HEK293 (cell line): ENCODE measurements at regions not wholly inside any gene's neighbourhood (a gene's known extent, or its start where the extent isn't known, plus 50 kb on each side); places are given as distances from the start of the nearest gene placed in this dataset.

Experiments
- AEBP2 ChIP-seq: fragments of 450-650 bp; formaldehyde crosslinking; IDR thresholded peaks from 2 replicates; pipeline ENCODE4 v1.5.1; 2016; ENCODE audit warnings: missing biosample characterization, missing genetic modification characterization, borderline replicate concordance
- CTCF ChIP-seq: fragments of 450-650 bp; formaldehyde crosslinking; IDR thresholded peaks from 2 replicates; pipeline ENCODE4 v1.5.1; 2016; ENCODE audit warnings: missing biosample characterization, missing genetic modification characterization
- WT1 ChIP-seq: fragments of 450-650 bp; formaldehyde crosslinking; IDR thresholded peaks from 2 replicates; pipeline ENCODE4 v1.5.1; 2016; ENCODE audit warnings: missing biosample characterization, missing genetic modification characterization
- ZNF121 ChIP-seq: fragments of 450-650 bp; formaldehyde crosslinking; IDR thresholded peaks from 2 replicates; pipeline ENCODE4 v1.5.1; 2016; ENCODE audit warnings: missing biosample characterization, missing genetic modification characterization
- ZNF184 ChIP-seq: fragments of 450-650 bp; IDR thresholded peaks from 2 replicates; pipeline ENCODE4 v1.5.1; 2018; ENCODE audit warnings: missing biosample characterization, mild to moderate bottlenecking, missing genetic modification characterization
- ZNF830 ChIP-seq: fragments of 450-650 bp; IDR thresholded peaks from 2 replicates; pipeline ENCODE4 v1.5.0; 2018; ENCODE audit warnings: missing biosample characterization, missing genetic modification characterization, low read depth, mild to moderate bottlenecking, moderate library complexity
- TF ChIP-seq, protein P1 (sequence below): fragments of 450-650 bp; formaldehyde crosslinking; IDR thresholded peaks from 2 replicates; pipeline ENCODE4 v1.5.1; 2016; ENCODE audit warnings: missing biosample characterization, missing genetic modification characterization
- TF ChIP-seq, protein P2 (sequence below): fragments of 450-650 bp; formaldehyde crosslinking; IDR thresholded peaks from 2 replicates; pipeline ENCODE4 v1.5.1; 2016; ENCODE audit warnings: missing biosample characterization, missing genetic modification characterization, low read depth
- TF ChIP-seq, protein P3 (sequence below): fragments of 450-650 bp; formaldehyde crosslinking; IDR thresholded peaks from 2 replicates; pipeline ENCODE4 v1.5.1; 2017; ENCODE audit warnings: missing biosample characterization, missing genetic modification characterization

GRCh38 chr6:58198301-58198700 lies 880.9 kb downstream of the PRIM2 start:
- TF ChIP-seq, protein P1, sequence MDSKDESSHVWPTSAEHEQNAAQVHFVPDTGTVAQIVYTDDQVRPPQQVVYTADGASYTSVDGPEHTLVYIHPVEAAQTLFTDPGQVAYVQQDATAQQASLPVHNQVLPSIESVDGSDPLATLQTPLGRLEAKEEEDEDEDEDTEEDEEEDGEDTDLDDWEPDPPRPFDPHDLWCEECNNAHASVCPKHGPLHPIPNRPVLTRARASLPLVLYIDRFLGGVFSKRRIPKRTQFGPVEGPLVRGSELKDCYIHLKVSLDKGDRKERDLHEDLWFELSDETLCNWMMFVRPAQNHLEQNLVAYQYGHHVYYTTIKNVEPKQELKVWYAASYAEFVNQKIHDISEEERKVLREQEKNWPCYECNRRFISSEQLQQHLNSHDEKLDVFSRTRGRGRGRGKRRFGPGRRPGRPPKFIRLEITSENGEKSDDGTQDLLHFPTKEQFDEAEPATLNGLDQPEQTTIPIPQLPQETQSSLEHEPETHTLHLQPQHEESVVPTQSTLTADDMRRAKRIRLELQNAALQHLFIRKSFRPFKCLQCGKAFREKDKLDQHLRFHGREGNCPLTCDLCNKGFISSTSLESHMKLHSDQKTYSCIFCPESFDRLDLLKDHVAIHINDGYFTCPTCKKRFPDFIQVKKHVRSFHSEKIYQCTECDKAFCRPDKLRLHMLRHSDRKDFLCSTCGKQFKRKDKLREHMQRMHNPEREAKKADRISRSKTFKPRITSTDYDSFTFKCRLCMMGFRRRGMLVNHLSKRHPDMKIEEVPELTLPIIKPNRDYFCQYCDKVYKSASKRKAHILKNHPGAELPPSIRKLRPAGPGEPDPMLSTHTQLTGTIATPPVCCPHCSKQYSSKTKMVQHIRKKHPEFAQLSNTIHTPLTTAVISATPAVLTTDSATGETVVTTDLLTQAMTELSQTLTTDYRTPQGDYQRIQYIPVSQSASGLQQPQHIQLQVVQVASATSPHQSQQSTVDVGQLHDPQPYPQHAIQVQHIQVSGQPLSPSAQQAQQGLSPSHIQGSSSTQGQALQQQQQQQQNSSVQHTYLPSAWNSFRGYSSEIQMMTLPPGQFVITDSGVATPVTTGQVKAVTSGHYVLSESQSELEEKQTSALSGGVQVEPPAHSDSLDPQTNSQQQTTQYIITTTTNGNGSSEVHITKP (tag by site-specific recombination): no peak
- TF ChIP-seq ZNF121 (tag by site-specific recombination): no peak
- TF ChIP-seq CTCF (tag by site-specific recombination): no peak
- no peak for TF ChIP-seq WT1 (tag by site-specific recombination)
- TF ChIP-seq, protein P2, sequence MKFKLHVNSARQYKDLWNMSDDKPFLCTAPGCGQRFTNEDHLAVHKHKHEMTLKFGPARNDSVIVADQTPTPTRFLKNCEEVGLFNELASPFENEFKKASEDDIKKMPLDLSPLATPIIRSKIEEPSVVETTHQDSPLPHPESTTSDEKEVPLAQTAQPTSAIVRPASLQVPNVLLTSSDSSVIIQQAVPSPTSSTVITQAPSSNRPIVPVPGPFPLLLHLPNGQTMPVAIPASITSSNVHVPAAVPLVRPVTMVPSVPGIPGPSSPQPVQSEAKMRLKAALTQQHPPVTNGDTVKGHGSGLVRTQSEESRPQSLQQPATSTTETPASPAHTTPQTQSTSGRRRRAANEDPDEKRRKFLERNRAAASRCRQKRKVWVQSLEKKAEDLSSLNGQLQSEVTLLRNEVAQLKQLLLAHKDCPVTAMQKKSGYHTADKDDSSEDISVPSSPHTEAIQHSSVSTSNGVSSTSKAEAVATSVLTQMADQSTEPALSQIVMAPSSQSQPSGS: no peak
- TF ChIP-seq, protein P3, sequence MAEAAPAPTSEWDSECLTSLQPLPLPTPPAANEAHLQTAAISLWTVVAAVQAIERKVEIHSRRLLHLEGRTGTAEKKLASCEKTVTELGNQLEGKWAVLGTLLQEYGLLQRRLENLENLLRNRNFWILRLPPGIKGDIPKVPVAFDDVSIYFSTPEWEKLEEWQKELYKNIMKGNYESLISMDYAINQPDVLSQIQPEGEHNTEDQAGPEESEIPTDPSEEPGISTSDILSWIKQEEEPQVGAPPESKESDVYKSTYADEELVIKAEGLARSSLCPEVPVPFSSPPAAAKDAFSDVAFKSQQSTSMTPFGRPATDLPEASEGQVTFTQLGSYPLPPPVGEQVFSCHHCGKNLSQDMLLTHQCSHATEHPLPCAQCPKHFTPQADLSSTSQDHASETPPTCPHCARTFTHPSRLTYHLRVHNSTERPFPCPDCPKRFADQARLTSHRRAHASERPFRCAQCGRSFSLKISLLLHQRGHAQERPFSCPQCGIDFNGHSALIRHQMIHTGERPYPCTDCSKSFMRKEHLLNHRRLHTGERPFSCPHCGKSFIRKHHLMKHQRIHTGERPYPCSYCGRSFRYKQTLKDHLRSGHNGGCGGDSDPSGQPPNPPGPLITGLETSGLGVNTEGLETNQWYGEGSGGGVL: no peak
- no peak for TF ChIP-seq AEBP2 (tag by site-specific recombination)
- no peak for TF ChIP-seq ZNF830
- TF ChIP-seq ZNF184 (tag by site-specific recombination): no peak
